Anterior cingulate cortex (tissue), 58 donors: ENCODE measurements at regions not wholly inside any gene's neighbourhood (a gene's known extent, or its start where the extent isn't known, plus 50 kb on each side); places are given as distances from the start of the nearest gene placed in this dataset.
"Not testable (repeated sequence)": the region's sequence is repeated elsewhere in the genome, so short reads cannot be mapped to it uniquely, and the experiment has no call there.

ENCODE experiments used
- DNase-seq, 58 donors: peaks; one replicate each; lab custom pipeline; 2025; lab: John Stamatoyannopoulos, UW

DNA sequence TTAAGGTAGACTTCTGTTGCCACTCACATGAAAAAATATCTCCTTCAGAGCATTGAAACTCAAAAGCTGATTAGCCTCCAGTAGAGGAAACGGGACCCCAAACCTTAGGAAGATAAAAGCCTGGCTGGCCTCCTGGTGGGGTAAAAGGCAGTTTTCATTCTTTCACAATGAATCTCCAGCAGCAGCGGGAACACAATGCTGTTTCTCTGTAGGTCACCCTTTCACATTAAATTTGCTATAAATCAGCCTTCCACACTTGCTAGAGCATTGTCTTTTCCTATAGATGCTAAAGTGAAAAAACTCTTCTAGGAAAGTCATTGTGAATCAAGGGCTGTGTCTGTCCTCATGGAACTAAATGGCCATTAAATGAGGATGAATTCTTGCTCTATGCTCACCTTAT lies 207.3 kb upstream of the MAGEB2 start:
- DNase-seq, result no peak

GRCh38 chrX:30010471-30010870 lies 204.9 kb upstream of the MAGEB2 start:
- no peak for DNase-seq

- DNase-seq, result no peak
Measured at GRCh38 chrX:30015440-30015839, 199.9 kb upstream of the MAGEB2 start.

- DNase-seq, result no peak
Measured at GRCh38 chrX:30027636-30028035, 187.7 kb upstream of the MAGEB2 start.

DNA sequence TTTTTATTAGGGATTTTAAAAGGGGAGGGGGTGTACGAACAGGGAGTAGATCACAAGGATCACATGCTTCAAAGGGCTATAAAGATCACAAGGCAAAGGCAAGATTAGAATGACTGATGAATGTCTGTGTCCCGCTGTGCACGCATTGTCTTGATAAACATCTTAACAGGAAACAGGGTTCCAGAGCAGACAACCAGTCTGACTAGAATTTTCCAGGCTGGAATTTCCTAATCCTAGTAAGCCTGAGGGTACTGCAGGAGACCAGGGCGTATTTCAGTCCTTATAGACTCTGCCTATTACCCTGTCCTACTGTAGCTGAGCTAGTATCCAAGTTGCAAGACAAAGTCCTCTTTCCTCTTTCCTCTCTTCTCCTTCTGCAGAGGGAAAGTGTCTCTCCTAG lies 179.0 kb upstream of the MAGEB2 start:
- not testable (repeated sequence) for DNase-seq

- DNase-seq, result no peak
Measured at GRCh38 chrX:30039768-30040167, 175.6 kb upstream of the MAGEB2 start.

- DNase-seq, result peak in 7 of 58 donors; percentile 0
Measured at GRCh38 chrX:30060718-30061117, 154.6 kb upstream of the MAGEB2 start.

- no peak for DNase-seq
Measured at GRCh38 chrX:30065226-30065625, 150.1 kb upstream of the MAGEB2 start.

GRCh38 chrX:30067677-30068076 lies 147.7 kb upstream of the MAGEB2 start:
- no peak for DNase-seq

- DNase-seq, result no peak
Measured at GRCh38 chrX:30085571-30085970, 129.8 kb upstream of the MAGEB2 start.

DNA sequence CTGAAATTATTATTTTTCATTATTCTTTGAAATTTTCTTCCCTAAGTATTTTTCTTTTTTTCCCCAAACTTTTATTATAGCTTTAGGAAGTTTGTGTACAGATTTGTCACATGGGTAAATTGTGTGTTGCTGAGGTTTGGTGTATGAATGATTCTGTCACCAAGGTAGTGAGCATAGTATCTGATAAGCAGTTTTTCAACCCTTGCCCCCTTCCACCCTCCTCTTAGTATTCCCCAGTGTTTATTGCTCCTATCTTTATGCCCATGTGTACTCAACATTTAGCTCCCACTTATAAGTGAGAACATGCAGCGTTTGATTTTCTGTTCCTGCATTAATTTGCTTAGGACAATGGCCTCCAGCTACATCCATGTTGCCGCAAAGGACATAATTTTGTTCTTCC lies 103.9 kb upstream of the MAGEB2 start:
- no peak for DNase-seq

DNA sequence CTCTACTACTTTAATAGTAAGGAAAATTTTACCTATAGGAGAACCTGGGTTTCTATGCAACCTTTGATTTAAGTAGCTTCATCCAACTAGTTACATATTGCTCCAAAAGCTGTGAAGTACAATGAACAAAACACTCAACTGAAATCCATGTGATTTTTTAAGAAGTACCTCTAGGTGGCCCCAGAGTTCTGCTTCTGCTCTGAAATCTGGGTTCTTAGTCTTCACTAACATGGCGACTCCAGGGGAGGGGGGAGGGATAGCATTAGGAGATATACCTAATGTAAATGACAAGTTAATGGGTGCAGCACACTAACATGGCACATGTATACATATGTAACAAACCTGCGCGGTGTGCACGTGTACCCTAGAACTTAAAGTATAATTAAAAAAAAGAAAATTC lies 73.4 kb upstream of the MAGEB2 start:
- DNase-seq, result no peak

DNA sequence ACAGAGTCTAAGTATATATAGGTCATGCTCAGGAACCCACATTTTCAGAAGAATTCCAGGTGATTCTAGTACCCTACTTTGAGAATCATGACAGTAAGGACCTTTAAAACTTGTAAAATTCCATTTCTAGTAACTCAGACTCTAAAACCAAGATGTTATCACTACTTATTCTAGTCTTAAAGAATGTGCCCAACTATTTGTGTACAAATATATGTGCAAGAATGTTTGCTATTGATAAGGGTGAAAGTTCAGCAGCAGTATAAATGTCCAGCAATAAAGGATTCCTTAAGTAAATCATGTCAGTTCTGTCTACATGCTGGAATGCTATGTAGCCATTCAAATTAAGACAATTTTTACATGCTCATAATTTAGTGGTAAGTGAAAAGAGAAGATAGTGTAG lies 71.1 kb upstream of the MAGEB2 start:
- DNase-seq, result no peak

GRCh38 chrX:30144971-30145731 lies 70.2 kb upstream of the MAGEB2 start:
- no peak for DNase-seq

GRCh38 chrX:30147996-30148643 lies 67.2 kb upstream of the MAGEB2 start:
- no peak for DNase-seq

- DNase-seq, result not testable (repeated sequence)
Measured at GRCh38 chrX:30149206-30149605, 66.2 kb upstream of the MAGEB2 start.

- no peak for DNase-seq
Measured at GRCh38 chrX:30150196-30150895, 65.0 kb upstream of the MAGEB2 start.

- DNase-seq, result no peak
Measured at GRCh38 chrX:30151964-30152363, 63.4 kb upstream of the MAGEB2 start.

DNA sequence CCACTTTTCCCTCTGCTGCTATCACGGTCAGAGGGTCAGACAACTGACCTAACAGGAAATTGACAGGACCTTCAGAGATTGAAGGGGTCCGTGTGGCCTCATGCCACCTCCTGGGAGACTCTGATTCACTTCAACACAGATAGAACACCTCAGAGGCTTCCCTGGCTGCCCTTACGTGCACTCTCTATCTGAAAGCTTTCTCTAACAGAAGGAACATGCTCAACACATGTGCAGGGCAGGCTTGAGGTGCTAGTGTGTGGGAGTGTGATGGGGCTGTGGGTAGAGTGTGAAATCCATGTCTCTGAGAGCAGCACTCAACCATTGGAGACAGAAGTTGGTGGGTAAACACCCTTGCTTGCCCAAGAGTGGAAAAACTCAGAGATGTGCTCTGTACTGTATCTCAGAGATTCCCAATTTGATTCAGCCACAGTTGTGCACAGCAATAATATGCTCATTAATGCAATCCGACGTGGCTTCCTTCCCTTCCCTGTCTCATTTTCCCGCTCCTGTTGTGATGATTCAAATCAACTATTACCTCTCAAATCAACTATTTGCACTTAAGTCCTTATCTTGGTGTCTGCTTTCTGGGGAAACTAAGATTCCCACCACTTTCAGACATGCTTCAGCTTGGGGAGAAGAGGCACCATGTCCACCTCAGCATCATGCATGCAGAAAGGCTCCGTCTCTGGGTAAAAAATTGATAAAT lies 62.0 kb upstream of the MAGEB2 start:
- peak in 1 of 58 donors; percentile 0 for DNase-seq

DNA sequence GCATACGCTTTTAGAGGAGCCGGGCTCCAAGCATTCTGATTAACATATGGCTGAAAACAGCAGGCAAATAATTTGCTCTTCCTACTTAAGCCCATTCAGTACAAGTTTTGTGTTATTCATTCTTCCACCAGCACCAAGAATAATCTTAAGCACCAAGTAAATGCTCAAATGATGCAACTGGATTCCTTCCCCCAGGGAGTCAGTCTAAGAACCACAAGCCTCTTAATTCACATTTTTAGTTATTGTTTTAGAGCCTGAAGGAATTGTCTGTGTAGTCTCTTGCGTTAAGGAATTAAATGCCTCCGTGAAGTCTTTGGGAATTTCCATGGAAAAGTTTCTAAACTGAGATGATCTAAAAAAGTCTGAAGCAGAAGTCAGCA lies 61.5 kb upstream of the MAGEB2 start:
- no peak for DNase-seq

GRCh38 chrX:30156009-30156408 lies 59.4 kb upstream of the MAGEB2 start:
- no peak for DNase-seq
